ENCODE measurements at regions not wholly inside any gene's neighbourhood (a gene's known extent, or its start where the extent isn't known, plus 50 kb on each side); places are given as distances from the start of the nearest gene placed in this dataset.

- DNase-seq (ENCODE audit: extremely low spot score), result no peak
- Histone ChIP-seq H3K4me1 (ENCODE audit: insufficient read depth) (no peaks in the 10 kb centered on the region), H3K4me3 (ENCODE audit: low read depth, low read length) (no peak overlapping the region), H3K36me3 (ENCODE audit: insufficient read depth) (no peaks in the 10 kb centered on the region), H3K27ac (ENCODE audit: low read depth) (no peak overlapping the region)
- WGBS, result 15% methylated on average over 6 of the region's 6 CpGs
Observed at GRCh38 chr20:2244993-2245392, 50.8 kb upstream of the TGM3 start.

DNA sequence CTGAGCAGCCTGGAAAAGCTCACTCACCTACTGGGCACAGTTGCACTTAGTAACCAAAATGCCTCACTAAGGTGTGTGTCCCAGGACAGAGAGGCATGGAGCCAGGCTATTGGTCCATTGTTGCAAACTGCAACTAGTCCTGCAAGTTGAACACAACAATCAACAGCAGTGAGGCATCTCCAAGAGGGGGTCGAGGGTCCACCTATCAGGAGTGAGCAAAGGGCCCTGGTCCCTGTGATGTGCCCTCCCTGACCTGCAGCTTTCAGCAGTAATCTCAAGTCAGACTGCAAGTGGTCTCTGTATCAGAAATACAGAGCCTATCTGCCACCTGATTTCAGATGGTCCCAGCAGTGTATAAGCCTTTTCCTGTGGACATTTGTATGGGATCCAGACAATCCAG lies 50.2 kb upstream of the TGM3 start:
- H3K4me3 ChIP-seq (ENCODE audit: low read depth, low read length), result no peak overlapping the region
- H3K36me3 ChIP-seq (ENCODE audit: insufficient read depth), result no peaks in the 10 kb centered on the region
- H3K4me1 ChIP-seq (ENCODE audit: insufficient read depth), result no peaks in the 10 kb centered on the region
- no peak for DNase-seq (ENCODE audit: extremely low spot score)
- H3K27ac ChIP-seq (ENCODE audit: low read depth), result no peak overlapping the region
- WGBS, result 15% methylated on average over 1 of the region's 1 CpG
